DND-41 (cell line): ENCODE measurements at regions not wholly inside any gene's neighbourhood (a gene's known extent, or its start where the extent isn't known, plus 50 kb on each side); places are given as distances from the start of the nearest gene placed in this dataset.

ENCODE experiments used
- ATAC-seq: fragments of 200-7000 bp; cut with Tn5 transposase; 3 replicates; pipeline ENCODE4 v1.9.1; 2021; ENCODE audit warnings: low read depth; ENCODE audit not compliant: insufficient read depth
- DNase-seq: peaks from one replicate; pipeline ENCODE4 v3.0.0-alpha.2; 2020
- H2AFZ ChIP-seq: 2 replicates; pipeline ENCODE4 v1.6.0; 2012; ENCODE audit warnings: low read depth, low read length
- H3K27ac ChIP-seq: 2 replicates; pipeline ENCODE4 v1.5.1; 2012; ENCODE audit warnings: low read length, inconsistent platforms
- H3K27me3 ChIP-seq: fragments of 200-600 bp; sonication (generic); 2 replicates; pipeline ENCODE4 v1.6.0; 2012; ENCODE audit warnings: low read length, mild to moderate bottlenecking, inconsistent platforms; ENCODE audit not compliant: insufficient read depth, poor library complexity
- H3K36me3 ChIP-seq: 2 replicates; pipeline ENCODE4 v1.5.1; 2012; ENCODE audit warnings: low read length, inconsistent platforms; ENCODE audit not compliant: insufficient read depth
- H3K4me1 ChIP-seq: 2 replicates; pipeline ENCODE4 v1.5.1; 2012; ENCODE audit warnings: mild to moderate bottlenecking, low read length; ENCODE audit not compliant: insufficient read depth
- H3K4me2 ChIP-seq: 2 replicates; pipeline ENCODE4 v1.6.0; 2012; ENCODE audit warnings: mild to moderate bottlenecking, moderate library complexity, low read length, inconsistent platforms; ENCODE audit not compliant: insufficient read depth
- H3K4me3 ChIP-seq, 2 experiments: fragments of 200-600 bp in 1 of 2; shearing (Covaris generic) in 1 of 2; 2 replicates each; pipeline ENCODE4 v1.5.1; 2012 to 2016; ENCODE audit warnings: inconsistent platforms in 2 of 2, low read length in 2 of 2, mild to moderate bottlenecking in 2 of 2, low read depth in 1 of 2, moderate library complexity in 1 of 2
- H3K79me2 ChIP-seq: 2 replicates; pipeline ENCODE4 v1.6.0; 2012; ENCODE audit warnings: low read length, inconsistent platforms; ENCODE audit not compliant: insufficient read depth
- H3K9ac ChIP-seq: 2 replicates; pipeline ENCODE4 v1.6.0; 2012; ENCODE audit warnings: low read depth, mild to moderate bottlenecking, inconsistent platforms, low read length, moderate library complexity
- H3K9me3 ChIP-seq: 2 replicates; pipeline ENCODE4 v1.5.1; 2012; ENCODE audit warnings: low read length, moderate library complexity, mild to moderate bottlenecking, inconsistent platforms; ENCODE audit not compliant: insufficient read depth, severe bottlenecking
- H4K20me1 ChIP-seq: 2 replicates; pipeline ENCODE4 v1.6.0; 2012; ENCODE audit warnings: low read length; ENCODE audit not compliant: insufficient read depth
- EZH2 ChIP-seq: IDR thresholded peaks from 3 replicates; pipeline ENCODE4 v1.6.1; 2012; ENCODE audit warnings: borderline replicate concordance, low read depth, mild to moderate bottlenecking, moderate library complexity, low read length, inconsistent platforms; ENCODE audit not compliant: severe bottlenecking
- TF ChIP-seq, protein P1 (sequence below): IDR thresholded peaks from 2 replicates; pipeline ENCODE4 v1.5.1; 2012; ENCODE audit warnings: borderline replicate concordance, low read length, moderate library complexity, mild to moderate bottlenecking; ENCODE audit not compliant: poor library complexity, severe bottlenecking; ENCODE audit errors: extremely low read depth

DNA sequence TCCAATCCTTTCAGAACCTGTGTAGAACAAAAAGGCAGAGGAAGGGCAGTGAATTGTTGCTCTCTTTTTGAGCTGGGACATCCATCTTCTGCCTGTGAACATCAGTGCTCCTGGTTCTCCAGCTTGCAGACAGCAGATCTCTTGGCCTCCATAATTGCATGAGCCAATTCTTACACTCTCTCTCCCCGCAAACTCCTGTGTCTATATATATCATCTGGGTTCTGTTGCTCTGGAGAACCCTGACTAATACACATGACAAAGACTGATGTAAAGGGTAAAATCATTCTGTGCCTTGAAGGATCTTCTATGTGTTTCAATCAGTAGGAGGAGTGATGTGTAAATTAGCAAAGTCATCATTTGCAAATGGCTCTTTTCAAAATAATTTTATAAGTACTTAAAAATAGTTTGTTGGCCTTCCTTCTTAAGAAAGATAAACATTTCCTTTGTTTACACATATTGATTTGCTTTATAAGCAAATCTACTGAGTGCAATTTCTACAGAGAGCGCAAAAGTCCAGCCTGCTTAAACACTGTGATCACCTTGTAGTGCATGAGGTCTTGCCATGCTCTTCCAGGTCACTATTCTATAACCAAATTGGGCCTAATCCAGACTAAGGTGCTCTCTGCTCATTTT, 154.9 kb upstream of the ANKRD28 start:
- TF ChIP-seq, protein P1, sequence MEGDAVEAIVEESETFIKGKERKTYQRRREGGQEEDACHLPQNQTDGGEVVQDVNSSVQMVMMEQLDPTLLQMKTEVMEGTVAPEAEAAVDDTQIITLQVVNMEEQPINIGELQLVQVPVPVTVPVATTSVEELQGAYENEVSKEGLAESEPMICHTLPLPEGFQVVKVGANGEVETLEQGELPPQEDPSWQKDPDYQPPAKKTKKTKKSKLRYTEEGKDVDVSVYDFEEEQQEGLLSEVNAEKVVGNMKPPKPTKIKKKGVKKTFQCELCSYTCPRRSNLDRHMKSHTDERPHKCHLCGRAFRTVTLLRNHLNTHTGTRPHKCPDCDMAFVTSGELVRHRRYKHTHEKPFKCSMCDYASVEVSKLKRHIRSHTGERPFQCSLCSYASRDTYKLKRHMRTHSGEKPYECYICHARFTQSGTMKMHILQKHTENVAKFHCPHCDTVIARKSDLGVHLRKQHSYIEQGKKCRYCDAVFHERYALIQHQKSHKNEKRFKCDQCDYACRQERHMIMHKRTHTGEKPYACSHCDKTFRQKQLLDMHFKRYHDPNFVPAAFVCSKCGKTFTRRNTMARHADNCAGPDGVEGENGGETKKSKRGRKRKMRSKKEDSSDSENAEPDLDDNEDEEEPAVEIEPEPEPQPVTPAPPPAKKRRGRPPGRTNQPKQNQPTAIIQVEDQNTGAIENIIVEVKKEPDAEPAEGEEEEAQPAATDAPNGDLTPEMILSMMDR, result no peak
- TF ChIP-seq EZH2, result no peak
- Histone ChIP-seq H3K4me2 (no peak overlapping the region), H2AFZ (no peak overlapping the region)

DNA sequence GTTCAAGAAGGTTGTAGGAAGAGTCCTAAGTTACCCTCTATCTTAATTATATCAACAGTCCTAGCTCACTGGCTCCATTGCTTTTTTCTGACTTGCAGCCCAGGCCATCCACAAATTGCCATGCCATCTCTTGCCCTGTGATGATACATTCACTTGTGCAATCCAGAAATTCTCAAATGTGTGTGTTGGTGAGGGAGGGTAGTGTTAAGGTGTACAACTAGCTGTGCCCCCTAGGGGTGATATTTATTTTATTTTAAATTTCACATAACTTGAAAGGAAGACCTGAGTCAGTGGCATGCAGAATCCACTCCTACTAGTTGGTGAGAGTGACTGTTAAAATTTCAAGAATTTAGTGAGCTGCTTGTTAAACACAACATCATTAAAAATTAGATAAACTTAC, 156.1 kb upstream of the ANKRD28 start:
- TF ChIP-seq EZH2, result no peak
- TF ChIP-seq, protein P1, result peak; percentile 31
- no peak overlapping the region for H3K9ac ChIP-seq
- no peak overlapping the region for H2AFZ ChIP-seq
- ATAC-seq (peak; percentile 27; the same call in 1 of the 3 replicates), DNase-seq (no peak)
- no peaks in the 10 kb centered on the region for H3K4me1 ChIP-seq
- no peak overlapping the region for H3K27ac ChIP-seq
- no peaks in the 10 kb centered on the region for H3K79me2 ChIP-seq
- no peak overlapping the region for H3K4me3 ChIP-seq
- H3K9me3 ChIP-seq, result no peaks in the 10 kb centered on the region
- H3K4me2 ChIP-seq, result no peak overlapping the region
- no peaks in the 10 kb centered on the region for H4K20me1 ChIP-seq
- H3K36me3 ChIP-seq, result no peaks in the 10 kb centered on the region
- no peaks in the 10 kb centered on the region for H3K27me3 ChIP-seq

More for the DNA sequence above, 154.9 kb upstream of the ANKRD28 start:
- DNase-seq, result no peak
- no peak for ATAC-seq
- H3K36me3 ChIP-seq, result no peaks in the 10 kb centered on the region
- no peak overlapping the region for H3K9ac ChIP-seq
- no peaks in the 10 kb centered on the region for H3K4me1 ChIP-seq
- no peaks in the 10 kb centered on the region for H3K79me2 ChIP-seq
- H3K27me3 ChIP-seq, result no peaks in the 10 kb centered on the region
- H3K4me3 ChIP-seq, result no peak overlapping the region
- no peaks in the 10 kb centered on the region for H4K20me1 ChIP-seq
- H3K9me3 ChIP-seq, result no peaks in the 10 kb centered on the region
- no peak overlapping the region for H3K27ac ChIP-seq

DNA sequence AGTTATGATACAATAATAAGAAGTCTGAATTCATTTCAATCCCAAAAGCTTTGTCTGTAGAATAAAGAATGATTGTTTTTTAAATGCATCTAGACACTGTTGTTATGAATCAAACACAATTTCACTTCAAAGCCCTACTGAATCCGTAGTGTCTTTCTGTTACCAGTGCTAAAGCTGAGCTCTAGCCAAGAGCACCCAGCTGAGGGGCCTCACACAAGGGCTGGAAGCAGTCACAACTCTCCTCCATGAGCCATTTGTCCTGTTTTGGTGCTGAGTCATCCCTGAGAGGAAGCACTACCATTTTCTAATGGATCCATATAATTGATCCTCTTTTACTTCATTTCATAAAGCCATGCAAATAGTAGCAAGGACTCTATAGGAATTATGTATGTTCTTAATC, 158.2 kb upstream of the ANKRD28 start:
- Histone ChIP-seq H3K79me2 (no peaks in the 10 kb centered on the region), H3K9ac (no peak overlapping the region), H3K4me1 (no peaks in the 10 kb centered on the region), H3K9me3 (no peaks in the 10 kb centered on the region), H3K27me3 (no peaks in the 10 kb centered on the region), H3K4me3 (no peak overlapping the region), H3K36me3 (no peaks in the 10 kb centered on the region), H3K27ac (no peak overlapping the region), H3K4me2 (no peak overlapping the region), H2AFZ (no peak overlapping the region), H4K20me1 (no peaks in the 10 kb centered on the region)
- ATAC-seq, result no peak
- no peak for TF ChIP-seq EZH2
- TF ChIP-seq, protein P1, result no peak
- DNase-seq, result no peak
